KBM-7 (cell line): ENCODE measurements at regions not wholly inside any gene's neighbourhood (a gene's known extent, or its start where the extent isn't known, plus 50 kb on each side); places are given as distances from the start of the nearest gene placed in this dataset.
"Not testable (repeated sequence)": the region's sequence is repeated elsewhere in the genome, so short reads cannot be mapped to it uniquely, and the experiment has no call there.

ENCODE experiments used
- DNase-seq: peaks from one replicate; pipeline ENCODE4 v3.0.0-alpha.2; 2015
- in situ Hi-C: fragments of 300-500 bp; cut with MboI; formaldehyde crosslinking; loops from 2 replicates; pipeline ENCODE4 v1.14.3; 2020; ENCODE audit warnings: low sequenced_read_pairs, low pct_unique_long_range_greater_than_20kb, mixed read lengths

GRCh38 chr3:103494512-103494911 is 1059.7 kb downstream of the ZPLD1 start:
- in situ Hi-C loops = no loop called here
- DNase-seq = no peak

GRCh38 chr3:103495186-103495585 is 1060.4 kb downstream of the ZPLD1 start:
- no peak for DNase-seq
- in situ Hi-C loops = no loop called here

- no peak for DNase-seq
- in situ Hi-C loops = no loop called here
Measured at GRCh38 chr3:103499132-103499900, 1064.5 kb downstream of the ZPLD1 start.

DNA sequence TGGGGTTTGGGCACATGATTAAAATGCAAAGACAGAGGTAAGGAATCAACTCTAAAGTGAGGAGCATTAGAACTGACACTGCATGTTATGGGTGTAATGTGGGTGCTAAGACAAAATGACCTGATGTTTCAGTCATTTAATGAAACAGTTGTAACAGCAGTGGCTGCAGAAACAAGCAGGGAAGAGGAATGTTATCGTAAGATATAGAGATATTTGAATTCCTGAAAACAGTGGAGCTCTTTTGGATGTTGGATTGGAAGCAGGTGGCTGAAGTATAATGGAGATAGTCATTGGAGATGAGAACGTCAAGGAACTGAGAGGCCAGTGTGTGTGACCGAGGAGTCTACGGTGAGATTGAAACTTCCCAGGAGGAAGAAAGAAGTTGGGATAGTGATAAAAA is 1065.2 kb downstream of the ZPLD1 start:
- DNase-seq = no peak
- in situ Hi-C loops = no loop called here

DNA sequence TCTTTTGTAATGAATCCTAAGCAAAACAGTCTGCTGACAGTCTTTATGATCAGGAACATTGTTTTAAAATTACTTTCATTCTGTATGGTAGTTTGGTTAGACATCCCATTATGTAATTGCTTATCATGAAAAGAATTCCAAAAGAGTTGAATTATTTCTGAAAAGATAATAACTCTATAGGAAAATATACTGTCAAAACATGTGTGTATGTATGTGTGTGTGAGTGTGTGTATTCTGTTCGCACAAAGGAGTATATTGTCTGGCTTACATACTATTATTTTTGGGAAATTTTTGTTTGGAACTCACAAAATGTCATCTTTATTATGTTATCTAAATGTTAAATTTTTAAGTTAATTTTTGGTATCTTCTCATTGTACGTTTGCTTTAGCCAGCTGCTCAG is 1075.9 kb downstream of the ZPLD1 start:
- in situ Hi-C loops = no loop called here
- no peak for DNase-seq

- in situ Hi-C loops = no loop called here
- DNase-seq = no peak
Measured at GRCh38 chr3:103511891-103512290, 1077.1 kb downstream of the ZPLD1 start.

DNA sequence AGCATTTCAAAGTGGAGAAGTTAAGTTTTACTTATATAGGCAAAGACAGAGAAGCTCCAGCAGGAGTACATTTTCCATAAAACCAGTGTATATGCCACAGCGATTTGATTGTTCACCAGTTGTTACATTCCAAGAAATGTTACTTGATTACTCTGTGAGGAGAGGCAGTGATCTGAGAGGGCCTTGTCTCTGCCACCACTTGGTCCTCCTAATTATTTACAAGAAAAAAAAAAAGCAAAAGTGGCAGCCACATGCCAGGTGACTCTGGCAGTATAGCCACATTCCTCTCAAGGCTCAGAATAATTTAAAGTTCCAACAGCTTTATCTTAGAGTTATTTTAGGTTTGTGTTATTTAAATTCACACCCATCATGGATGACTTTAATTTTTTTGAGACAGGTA is 1077.8 kb downstream of the ZPLD1 start:
- in situ Hi-C loops = no loop called here
- DNase-seq = no peak

DNA sequence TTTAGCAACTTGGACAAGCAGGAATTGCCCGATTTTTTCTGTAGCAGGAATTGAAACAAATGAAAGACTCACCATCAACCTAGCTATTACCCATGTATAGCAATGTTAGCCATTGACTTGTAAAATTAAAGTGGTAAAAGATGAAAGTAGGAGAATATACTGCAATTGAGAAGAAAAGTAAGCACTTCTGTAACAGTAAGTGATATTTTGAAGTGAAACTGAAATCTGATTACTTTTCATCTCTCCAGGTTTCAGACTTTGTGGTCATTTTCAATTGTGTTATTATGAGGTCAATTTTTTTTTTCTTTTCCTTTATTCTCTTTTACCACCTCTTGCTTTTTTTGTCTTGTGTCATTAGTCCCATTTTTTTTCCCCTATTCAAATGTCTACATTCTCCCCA is 1078.2 kb downstream of the ZPLD1 start:
- in situ Hi-C loops = no loop called here
- no peak for DNase-seq

GRCh38 chr3:103515116-103515515 is 1080.3 kb downstream of the ZPLD1 start:
- in situ Hi-C loops = no loop called here
- no peak for DNase-seq

GRCh38 chr3:103516950-103517349 is 1082.1 kb downstream of the ZPLD1 start:
- no peak for DNase-seq
- in situ Hi-C loops = no loop called here

- DNase-seq = not testable (repeated sequence)
Measured at GRCh38 chr3:103531327-103531726, 1096.5 kb downstream of the ZPLD1 start.

DNA sequence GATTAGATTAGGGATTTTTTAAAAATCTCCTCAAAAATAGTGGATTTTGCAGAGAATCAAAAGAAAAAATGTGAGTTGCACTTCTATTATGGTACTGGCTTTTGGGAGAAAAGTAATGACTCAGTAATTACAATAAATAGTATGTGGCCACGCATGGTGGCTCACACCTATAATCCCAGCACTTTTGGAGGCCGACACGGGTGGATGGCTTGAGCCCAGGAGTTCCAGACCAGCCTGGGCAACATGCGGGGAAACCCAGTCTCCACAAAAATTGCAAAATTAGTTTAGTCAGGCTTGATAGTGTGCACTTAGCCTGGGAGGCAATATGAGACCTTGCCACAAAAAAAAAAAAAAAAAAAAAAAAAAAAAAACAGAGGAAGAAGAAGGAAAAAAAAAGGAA is 1098.2 kb downstream of the ZPLD1 start:
- in situ Hi-C loops = no loop called here

More at GRCh38 chr3:103531327-103531726, 1096.5 kb downstream of the ZPLD1 start:
- in situ Hi-C loops = not testable (repeated sequence)

GRCh38 chr3:103554451-103554850 is 1119.6 kb downstream of the ZPLD1 start:
- in situ Hi-C loops = no loop called here
- no peak for DNase-seq

More for the DNA sequence above, 1098.2 kb downstream of the ZPLD1 start:
- no peak for DNase-seq

DNA sequence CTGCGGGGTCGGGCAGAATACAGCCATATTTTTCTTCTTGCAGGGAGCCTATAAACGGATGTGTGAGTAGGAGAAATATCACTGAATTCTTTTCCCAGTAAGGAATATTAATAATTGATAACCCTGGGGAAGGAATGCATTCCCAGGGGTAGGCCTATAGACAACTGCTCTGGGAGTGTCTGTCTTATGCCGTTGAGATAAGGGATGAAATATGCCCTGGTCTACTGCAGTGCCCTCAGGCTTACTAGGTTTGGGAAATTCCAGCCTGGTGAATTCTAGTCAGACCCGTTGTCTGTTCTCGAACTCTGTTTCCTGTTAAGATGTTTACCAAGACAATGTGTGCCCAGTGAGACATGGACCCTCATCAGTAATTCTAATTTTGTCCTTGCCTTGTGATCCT is 1129.3 kb downstream of the ZPLD1 start:
- DNase-seq, in situ Hi-C loops: not testable (repeated sequence)

GRCh38 chr3:103585809-103586208 is 1151.0 kb downstream of the ZPLD1 start:
- in situ Hi-C loops = no loop called here
- DNase-seq = no peak

DNA sequence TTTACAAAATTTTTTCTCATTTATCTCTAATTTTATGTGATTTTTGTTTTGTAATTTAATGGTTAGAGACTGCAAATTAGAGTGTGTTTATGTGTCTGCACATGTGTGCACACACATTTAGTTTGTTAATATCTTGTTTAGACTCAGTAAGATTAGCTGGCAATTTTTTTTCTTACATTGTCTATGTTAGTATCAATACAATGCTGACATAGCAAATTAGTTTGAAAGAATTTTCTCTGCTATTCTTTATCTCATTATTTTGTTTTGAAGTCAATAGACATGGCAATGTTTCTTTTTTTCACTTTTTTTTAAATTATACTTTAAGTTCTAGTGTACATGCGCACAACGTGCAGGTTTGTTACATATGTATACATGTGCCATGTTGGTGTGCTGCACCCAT is 1155.0 kb downstream of the ZPLD1 start:
- in situ Hi-C loops = no loop called here
- no peak for DNase-seq

- in situ Hi-C loops = no loop called here
- no peak for DNase-seq
Measured at GRCh38 chr3:103600844-103601243, 1166.0 kb downstream of the ZPLD1 start.

DNA sequence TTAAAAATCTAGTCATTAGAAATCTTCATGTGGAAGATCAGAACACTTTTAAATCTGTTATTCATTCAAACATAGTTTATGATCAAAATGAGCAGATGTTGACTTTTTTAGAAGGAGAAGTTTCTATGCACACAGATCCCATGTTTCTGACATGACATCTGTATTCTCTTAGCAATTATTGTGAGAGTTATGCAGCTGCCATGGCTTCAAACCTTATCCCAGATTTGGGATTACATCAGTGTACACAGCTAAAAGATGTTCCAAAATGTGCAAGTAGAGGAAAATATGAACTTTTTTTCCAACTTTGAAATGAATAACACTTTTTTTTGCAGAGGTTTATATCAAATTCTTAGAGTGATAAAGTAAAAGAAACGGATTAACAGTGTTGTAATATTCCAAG is 1166.9 kb downstream of the ZPLD1 start:
- no peak for DNase-seq
- in situ Hi-C loops = no loop called here

- DNase-seq = no peak
- in situ Hi-C loops = no loop called here
Measured at GRCh38 chr3:103609472-103609871, 1174.7 kb downstream of the ZPLD1 start.

DNA sequence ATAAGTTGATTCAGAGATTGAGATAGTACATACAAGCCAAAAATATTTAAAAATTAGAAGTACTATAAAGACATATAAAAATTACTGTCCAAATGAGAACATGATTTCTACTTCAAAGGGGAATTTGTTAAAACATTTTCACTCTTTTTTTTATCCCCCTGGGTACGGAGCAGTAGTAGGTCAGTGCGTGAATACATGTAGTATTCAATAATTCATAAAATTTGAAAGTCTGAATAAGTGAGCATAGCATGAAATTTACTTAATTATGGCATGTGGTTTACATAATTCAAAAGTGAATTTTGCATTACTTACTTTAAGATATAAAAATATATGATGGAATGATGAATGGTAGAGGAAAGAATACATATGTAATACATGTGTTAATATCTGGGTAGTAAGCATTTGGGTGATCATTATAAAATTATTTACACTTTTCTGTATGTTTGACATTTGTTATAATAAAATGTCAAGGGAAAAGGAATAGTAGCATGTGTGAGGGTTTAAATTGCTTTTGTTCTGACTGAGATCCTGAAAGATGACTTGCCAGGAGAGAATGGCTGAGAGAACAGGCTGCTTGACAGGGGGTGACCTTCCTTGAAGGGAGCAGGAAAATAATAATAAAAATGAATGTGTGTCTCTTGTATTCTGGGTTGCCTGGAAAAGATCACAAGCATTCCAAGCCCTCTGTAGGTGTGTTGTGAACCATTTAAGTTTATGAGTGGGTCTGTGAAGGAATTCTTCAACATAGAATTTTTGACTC is 1178.8 kb downstream of the ZPLD1 start:
- in situ Hi-C loops = no loop called here

DNA sequence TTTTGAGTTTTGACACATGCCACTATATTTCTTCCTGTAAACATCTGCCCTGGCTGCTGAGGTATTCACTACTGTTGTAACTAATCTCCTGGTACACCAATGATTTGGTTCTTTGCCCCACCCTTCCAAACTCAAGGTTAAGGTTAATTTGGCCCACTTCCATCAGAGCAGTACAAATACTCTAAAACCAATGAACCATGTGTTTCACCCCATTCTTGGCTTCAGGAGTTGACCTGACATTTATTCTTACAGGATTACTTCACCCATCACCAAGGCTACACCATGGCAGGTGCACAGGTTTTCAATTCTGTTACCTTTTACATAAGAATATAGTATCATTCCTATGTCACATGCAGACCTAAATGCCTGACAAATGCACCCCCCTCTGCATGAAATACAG is 1179.9 kb downstream of the ZPLD1 start:
- in situ Hi-C loops = no loop called here
- no peak for DNase-seq

More for the DNA sequence above, 1178.8 kb downstream of the ZPLD1 start:
- no peak for DNase-seq
